Gastroesophageal sphincter (tissue), 3 donors: ENCODE measurements at regions not wholly inside any gene's neighbourhood (a gene's known extent, or its start where the extent isn't known, plus 50 kb on each side); places are given as distances from the start of the nearest gene placed in this dataset.

Source experiments
- CTCF ChIP-seq, 4 experiments: fragments of 200-600 bp in 2 of 4; fragments of 450-650 bp in 2 of 4; sonication (generic) in 1 of 4; IDR thresholded peaks; one replicate each; pipeline ENCODE4 v1.5.1; 2017 to 2019; ENCODE audit warnings: antibody characterized with exemption in 4 of 4, mild to moderate bottlenecking in 2 of 4, moderate library complexity in 2 of 4
- EP300 ChIP-seq: sonication (generic); formaldehyde crosslinking; IDR thresholded peaks from one replicate; pipeline ENCODE4 v1.6.1; 2017; ENCODE audit warnings: antibody characterized with exemption, mild to moderate bottlenecking
- POLR2A ChIP-seq, 2 donors: fragments of 450-650 bp; IDR thresholded peaks; one replicate each; pipeline ENCODE4 v1.6.1; 2017; ENCODE audit warnings: antibody characterized with exemption in 2 of 2, mild to moderate bottlenecking in 2 of 2, moderate library complexity in 1 of 2
- POLR2AphosphoS5 ChIP-seq: sonication (generic); formaldehyde crosslinking; IDR thresholded peaks from one replicate; pipeline ENCODE4 v1.6.1; 2017; ENCODE audit warnings: antibody characterized with exemption

GRCh38 chr5:68000805-68001204, 214.8 kb upstream of the PIK3R1 start:
- TF ChIP-seq CTCF (IDR thresholded peaks at IDR 0.05) (no peak), POLR2AphosphoS5 (no peak), POLR2A (IDR thresholded peaks at IDR 0.05) (no peak), EP300 (no peak)
